Lower leg skin (tissue), 3 donors: ENCODE measurements at regions not wholly inside any gene's neighbourhood (a gene's known extent, or its start where the extent isn't known, plus 50 kb on each side); places are given as distances from the start of the nearest gene placed in this dataset.

Source experiments
- POLR2A ChIP-seq, 2 donors: fragments of 450-650 bp; IDR thresholded peaks; one replicate each; pipeline ENCODE4 v1.6.1; 2016 to 2017; ENCODE audit warnings: antibody characterized with exemption in 2 of 2, mild to moderate bottlenecking in 1 of 2, moderate library complexity in 1 of 2
- TF ChIP-seq, protein P1 (sequence below), 3 donors: fragments of 450-650 bp; IDR thresholded peaks; one replicate each; pipeline ENCODE4 v1.5.1; 2016; ENCODE audit warnings: antibody characterized with exemption in 3 of 3, mild to moderate bottlenecking in 3 of 3, moderate library complexity in 2 of 3

DNA sequence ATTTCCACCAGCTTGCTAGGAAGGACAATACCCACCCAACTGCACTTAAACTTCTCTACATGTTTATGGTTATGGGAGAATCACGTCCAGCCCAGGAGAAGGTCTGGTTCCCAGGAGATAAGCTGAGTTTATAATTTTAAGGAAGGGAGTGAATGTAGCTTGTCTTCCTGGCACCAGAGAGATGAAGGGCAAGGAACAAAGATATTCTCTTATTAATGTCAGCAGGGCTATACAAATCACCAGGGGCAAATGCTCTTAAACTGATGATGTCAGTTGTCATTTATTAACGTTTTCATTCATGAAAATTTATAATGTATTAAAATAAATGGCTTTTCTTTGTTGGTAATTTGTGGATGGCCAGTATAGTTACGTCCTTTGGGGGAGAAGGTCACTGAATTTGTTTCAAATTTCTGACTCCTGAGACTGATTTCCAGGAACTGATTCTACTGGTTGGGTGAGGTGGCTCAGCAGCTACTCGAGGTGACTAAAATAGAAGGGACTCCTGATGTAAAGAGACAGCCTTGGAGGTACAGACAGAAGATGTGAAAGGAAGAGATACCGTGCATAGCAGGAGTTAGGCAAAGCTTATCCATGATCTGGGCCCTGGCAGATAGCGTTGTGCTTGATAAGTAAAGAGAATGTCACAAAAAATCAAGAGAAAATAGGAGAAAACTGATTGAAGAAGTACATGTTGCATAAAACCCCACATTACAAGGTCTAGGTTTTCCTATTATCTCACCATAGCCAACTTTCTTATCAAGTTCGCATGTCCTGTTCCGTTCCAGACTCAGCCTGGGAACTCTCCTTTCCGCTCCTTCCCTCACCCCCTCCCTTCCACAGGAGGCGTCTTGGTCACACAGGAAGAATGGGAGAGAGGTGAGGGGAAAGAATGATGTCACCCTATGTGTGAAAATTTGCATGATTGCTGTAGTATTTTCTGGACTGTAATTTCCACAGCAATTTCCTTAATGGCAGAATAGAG is 367.1 kb upstream of the FAR2 start:
- TF ChIP-seq, protein P1, sequence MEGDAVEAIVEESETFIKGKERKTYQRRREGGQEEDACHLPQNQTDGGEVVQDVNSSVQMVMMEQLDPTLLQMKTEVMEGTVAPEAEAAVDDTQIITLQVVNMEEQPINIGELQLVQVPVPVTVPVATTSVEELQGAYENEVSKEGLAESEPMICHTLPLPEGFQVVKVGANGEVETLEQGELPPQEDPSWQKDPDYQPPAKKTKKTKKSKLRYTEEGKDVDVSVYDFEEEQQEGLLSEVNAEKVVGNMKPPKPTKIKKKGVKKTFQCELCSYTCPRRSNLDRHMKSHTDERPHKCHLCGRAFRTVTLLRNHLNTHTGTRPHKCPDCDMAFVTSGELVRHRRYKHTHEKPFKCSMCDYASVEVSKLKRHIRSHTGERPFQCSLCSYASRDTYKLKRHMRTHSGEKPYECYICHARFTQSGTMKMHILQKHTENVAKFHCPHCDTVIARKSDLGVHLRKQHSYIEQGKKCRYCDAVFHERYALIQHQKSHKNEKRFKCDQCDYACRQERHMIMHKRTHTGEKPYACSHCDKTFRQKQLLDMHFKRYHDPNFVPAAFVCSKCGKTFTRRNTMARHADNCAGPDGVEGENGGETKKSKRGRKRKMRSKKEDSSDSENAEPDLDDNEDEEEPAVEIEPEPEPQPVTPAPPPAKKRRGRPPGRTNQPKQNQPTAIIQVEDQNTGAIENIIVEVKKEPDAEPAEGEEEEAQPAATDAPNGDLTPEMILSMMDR (IDR thresholded peaks at IDR 0.05), result no peak
- TF ChIP-seq POLR2A (IDR thresholded peaks at IDR 0.05), result no peak
